Left lung (tissue), 4 donors: ENCODE measurements at regions not wholly inside any gene's neighbourhood (a gene's known extent, or its start where the extent isn't known, plus 50 kb on each side); places are given as distances from the start of the nearest gene placed in this dataset.

ENCODE experiments used
- ATAC-seq: fragments of 200-7000 bp; cut with Tn5 transposase; one replicate; pipeline ENCODE4 v1.9.1; 2020; ENCODE audit warnings: moderate library complexity
- DNase-seq, 4 donors: peaks; one replicate each; pipeline ENCODE4 v3.0.0-alpha.2; 2013 to 2020
- H3K27ac ChIP-seq, 2 donors: fragments of 200-600 bp; sonication (generic) in 1 of 2; one replicate each; pipeline versions ENCODE4 v1.5.0 to v1.8.0; 2020 to 2021
- H3K27me3 ChIP-seq, 2 donors: fragments of 200-600 bp; sonication (generic) in 1 of 2; one replicate each; pipeline versions ENCODE4 v1.5.0 to v1.8.0; 2020 to 2021
- H3K36me3 ChIP-seq, 2 donors: fragments of 200-600 bp; sonication (generic) in 1 of 2; one replicate each; pipeline versions ENCODE4 v1.5.0 to v1.8.0; 2020 to 2021
- H3K4me1 ChIP-seq, 2 donors: fragments of 200-600 bp; one replicate each; pipeline ENCODE4 v1.8.0; 2021
- H3K4me3 ChIP-seq, 2 donors: fragments of 200-600 bp; sonication (generic) in 1 of 2; one replicate each; pipeline versions ENCODE4 v1.5.0 to v1.8.0; 2020 to 2021; ENCODE audit warnings: mild to moderate bottlenecking in 1 of 2
- H3K9me3 ChIP-seq, 2 donors: fragments of 200-600 bp; sonication (generic) in 1 of 2; one replicate each; pipeline versions ENCODE4 v1.5.0 to v1.8.0; 2020 to 2021
- intact Hi-C, 2 donors: fragments of 100-400 bp; cut with DNase I; formaldehyde crosslinking; loops; one replicate each; pipeline versions ENCODE4 v1.11.2 to v1.14.2; 2022
- TF ChIP-seq, protein P1 (sequence below), 2 donors: fragments of 200-600 bp; sonication (generic) in 1 of 2; IDR thresholded peaks; one replicate each; pipeline versions ENCODE4 v1.5.0 to v1.8.0; 2021; ENCODE audit warnings: antibody characterized with exemption in 2 of 2
- donor health status: DM: no; HTN: yes; CAD: no.
- donor health status: DM: no; HTN: no; CAD: no.

- Histone ChIP-seq H3K9me3 (no peaks in the 10 kb centered on the region), H3K27ac (no peak overlapping the region), H3K4me3 (no peak overlapping the region), H3K27me3 (no peaks in the 10 kb centered on the region), H3K36me3 (no peaks in the 10 kb centered on the region), H3K4me1 (peaks cover 0 to 25% of the 10 kb centered on the region in 2 donors)
- DNase-seq (no peak), ATAC-seq (no peak)
- TF ChIP-seq, protein P1, sequence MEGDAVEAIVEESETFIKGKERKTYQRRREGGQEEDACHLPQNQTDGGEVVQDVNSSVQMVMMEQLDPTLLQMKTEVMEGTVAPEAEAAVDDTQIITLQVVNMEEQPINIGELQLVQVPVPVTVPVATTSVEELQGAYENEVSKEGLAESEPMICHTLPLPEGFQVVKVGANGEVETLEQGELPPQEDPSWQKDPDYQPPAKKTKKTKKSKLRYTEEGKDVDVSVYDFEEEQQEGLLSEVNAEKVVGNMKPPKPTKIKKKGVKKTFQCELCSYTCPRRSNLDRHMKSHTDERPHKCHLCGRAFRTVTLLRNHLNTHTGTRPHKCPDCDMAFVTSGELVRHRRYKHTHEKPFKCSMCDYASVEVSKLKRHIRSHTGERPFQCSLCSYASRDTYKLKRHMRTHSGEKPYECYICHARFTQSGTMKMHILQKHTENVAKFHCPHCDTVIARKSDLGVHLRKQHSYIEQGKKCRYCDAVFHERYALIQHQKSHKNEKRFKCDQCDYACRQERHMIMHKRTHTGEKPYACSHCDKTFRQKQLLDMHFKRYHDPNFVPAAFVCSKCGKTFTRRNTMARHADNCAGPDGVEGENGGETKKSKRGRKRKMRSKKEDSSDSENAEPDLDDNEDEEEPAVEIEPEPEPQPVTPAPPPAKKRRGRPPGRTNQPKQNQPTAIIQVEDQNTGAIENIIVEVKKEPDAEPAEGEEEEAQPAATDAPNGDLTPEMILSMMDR (IDR thresholded peaks at IDR 0.05), result no peak
- intact Hi-C loops, result no loop called here
Observed at GRCh38 chr4:113825272-113825671, 63.7 kb upstream of the CAMK2D start.

DNA sequence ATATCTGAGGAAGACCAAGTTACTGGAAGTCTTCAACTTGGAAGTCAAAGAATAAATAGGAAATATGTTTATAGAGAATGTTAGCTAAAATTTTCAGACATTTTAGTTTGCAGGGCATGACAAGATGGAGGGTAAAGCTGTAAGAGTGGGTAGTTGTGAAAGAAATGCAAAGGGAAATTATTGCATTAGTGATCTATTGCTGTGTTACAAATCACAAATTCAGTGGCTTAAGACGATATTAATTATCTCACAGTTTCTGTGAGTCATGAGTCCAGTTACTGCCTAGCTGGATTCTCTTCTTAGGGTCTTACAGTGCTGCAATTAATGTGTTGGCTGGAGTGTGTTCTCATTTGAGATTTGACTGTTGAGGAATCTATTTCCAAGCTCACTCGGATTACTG lies 62.9 kb upstream of the CAMK2D start:
- H3K36me3 ChIP-seq, result no peaks in the 10 kb centered on the region
- no peak overlapping the region for H3K27ac ChIP-seq

GRCh38 chr4:113823291-113823659 lies 61.7 kb upstream of the CAMK2D start:
- Histone ChIP-seq H3K9me3 (no peaks in the 10 kb centered on the region), H3K4me1 (peaks cover 0 to 25% of the 10 kb centered on the region in 2 donors), H3K36me3 (no peaks in the 10 kb centered on the region), H3K27ac (no peak overlapping the region), H3K4me3 (no peak overlapping the region), H3K27me3 (no peaks in the 10 kb centered on the region)
- ATAC-seq (peak; percentile 44), DNase-seq (no peak)
- TF ChIP-seq, protein P1 (IDR thresholded peaks at IDR 0.05), result no peak
- intact Hi-C loops, result no loop called here

More for the DNA sequence above, 62.9 kb upstream of the CAMK2D start:
- TF ChIP-seq, protein P1 (IDR thresholded peaks at IDR 0.05), result no peak
- DNase-seq, result no peak
- no peaks in the 10 kb centered on the region for H3K9me3 ChIP-seq
- H3K4me3 ChIP-seq, result no peak overlapping the region
- ATAC-seq, result no peak
- H3K27me3 ChIP-seq, result no peaks in the 10 kb centered on the region
- H3K4me1 ChIP-seq, result peaks cover 0 to 25% of the 10 kb centered on the region in 2 donors
- intact Hi-C loops, result no loop called here

GRCh38 chr4:113822555-113823290 lies 61.2 kb upstream of the CAMK2D start:
- no peaks in the 10 kb centered on the region for H3K9me3 ChIP-seq
- H3K27me3 ChIP-seq, result no peaks in the 10 kb centered on the region
- no peaks in the 10 kb centered on the region for H3K36me3 ChIP-seq
- ATAC-seq (no peak), DNase-seq (no peak)
- no peak overlapping the region for H3K27ac ChIP-seq
- intact Hi-C loops, result no loop called here
- TF ChIP-seq, protein P1 (IDR thresholded peaks at IDR 0.05), result no peak
- H3K4me1 ChIP-seq, result peaks cover 0 to 25% of the 10 kb centered on the region in 2 donors
- H3K4me3 ChIP-seq, result no peak overlapping the region

- TF ChIP-seq, protein P1 (IDR thresholded peaks at IDR 0.05), result no peak
- DNase-seq (no peak), ATAC-seq (no peak)
- H3K27ac ChIP-seq, result no peak overlapping the region
- H3K4me1 ChIP-seq, result peaks cover 0 to 25% of the 10 kb centered on the region in 2 donors
- no peaks in the 10 kb centered on the region for H3K36me3 ChIP-seq
- no peaks in the 10 kb centered on the region for H3K27me3 ChIP-seq
- intact Hi-C loops, result no loop called here
- no peaks in the 10 kb centered on the region for H3K9me3 ChIP-seq
- no peak overlapping the region for H3K4me3 ChIP-seq
Observed at GRCh38 chr4:113821856-113822255, 60.3 kb upstream of the CAMK2D start.
